Osteocyte (in vitro differentiated cells): ENCODE measurements at regions not wholly inside any gene's neighbourhood (a gene's known extent, or its start where the extent isn't known, plus 50 kb on each side); places are given as distances from the start of the nearest gene placed in this dataset.
A peak's percentile ranks its signal among the peaks of the same experiment; 100 is the strongest.

ENCODE experiments used
- DNase-seq: peaks from one replicate; pipeline ENCODE4 v3.0.0; 2021; ENCODE audit warnings: mixed read lengths; ENCODE audit not compliant: unreplicated experiment; ENCODE audit errors: extremely low spot score
- H3K27ac Mint-ChIP-seq: one replicate; pipeline ENCODE4 v1.8.0; 2021; ENCODE audit warnings: mild to moderate bottlenecking, mixed read lengths; ENCODE audit not compliant: unreplicated experiment
- H3K27me3 Mint-ChIP-seq: one replicate; pipeline ENCODE4 v1.8.0; 2021; ENCODE audit warnings: mixed read lengths; ENCODE audit not compliant: unreplicated experiment
- H3K36me3 Mint-ChIP-seq: one replicate; pipeline ENCODE4 v1.8.0; 2021; ENCODE audit warnings: mixed read lengths; ENCODE audit not compliant: unreplicated experiment
- H3K4me1 Mint-ChIP-seq: one replicate; pipeline ENCODE4 v1.8.0; 2021; ENCODE audit warnings: mixed read lengths; ENCODE audit not compliant: unreplicated experiment
- H3K4me3 Mint-ChIP-seq: one replicate; pipeline ENCODE4 v1.8.0; 2021; ENCODE audit warnings: mild to moderate bottlenecking, moderate library complexity, mixed read lengths; ENCODE audit not compliant: unreplicated experiment
- H3K9me3 Mint-ChIP-seq: one replicate; pipeline ENCODE4 v1.8.0; 2021; ENCODE audit warnings: mixed read lengths; ENCODE audit not compliant: unreplicated experiment
- CTCF ChIP-seq: fragments of 200-600 bp; sonication (generic); IDR thresholded peaks from 2 replicates; pipeline ENCODE4 v1.5.0; 2021; ENCODE audit warnings: antibody characterized with exemption, mild to moderate bottlenecking, moderate library complexity

- DNase-seq = no peak
- no peaks in the 10 kb centered on the region for H3K36me3 Mint-ChIP-seq
- TF ChIP-seq CTCF = no peak
Measured at GRCh38 chr9:18343784-18344183, 130.2 kb upstream of the ADAMTSL1 start.

GRCh38 chr9:18346745-18347144 lies 127.2 kb upstream of the ADAMTSL1 start:
- Mint-ChIP-seq H3K27ac (peak overlapping the region; percentile 48), H3K36me3 (no peaks in the 10 kb centered on the region), H3K27me3 (no peaks in the 10 kb centered on the region), H3K9me3 (no peaks in the 10 kb centered on the region), H3K4me3 (no peak overlapping the region), H3K4me1 (peaks cover 43% of the 10 kb centered on the region)
- no peak for DNase-seq
- no peak for TF ChIP-seq CTCF

More at GRCh38 chr9:18343784-18344183, 130.2 kb upstream of the ADAMTSL1 start:
- peaks cover 9% of the 10 kb centered on the region for H3K9me3 Mint-ChIP-seq
- H3K4me3 Mint-ChIP-seq = no peak overlapping the region
- H3K27ac Mint-ChIP-seq = no peak overlapping the region
- H3K27me3 Mint-ChIP-seq = no peaks in the 10 kb centered on the region
- peaks cover 34% of the 10 kb centered on the region for H3K4me1 Mint-ChIP-seq

GRCh38 chr9:18347386-18348082 lies 126.4 kb upstream of the ADAMTSL1 start:
- Mint-ChIP-seq H3K4me3 (no peak overlapping the region), H3K27ac (peak overlapping the region; percentile 84), H3K27me3 (no peaks in the 10 kb centered on the region), H3K4me1 (peaks cover 43% of the 10 kb centered on the region), H3K9me3 (no peaks in the 10 kb centered on the region), H3K36me3 (no peaks in the 10 kb centered on the region)
- DNase-seq = no peak
- TF ChIP-seq CTCF = no peak

- Mint-ChIP-seq H3K27me3 (no peaks in the 10 kb centered on the region), H3K4me3 (no peak overlapping the region), H3K4me1 (peaks cover 43% of the 10 kb centered on the region), H3K36me3 (no peaks in the 10 kb centered on the region), H3K9me3 (no peaks in the 10 kb centered on the region), H3K27ac (peak overlapping the region; percentile 84)
- no peak for DNase-seq
- no peak for TF ChIP-seq CTCF
Measured at GRCh38 chr9:18348083-18348475, 125.9 kb upstream of the ADAMTSL1 start.

GRCh38 chr9:18349530-18349929 lies 124.4 kb upstream of the ADAMTSL1 start:
- no peak overlapping the region for H3K27ac Mint-ChIP-seq
- peaks cover 40% of the 10 kb centered on the region for H3K4me1 Mint-ChIP-seq
- H3K9me3 Mint-ChIP-seq = no peaks in the 10 kb centered on the region

More at GRCh38 chr9:18349530-18349929, 124.4 kb upstream of the ADAMTSL1 start:
- DNase-seq = no peak
- no peaks in the 10 kb centered on the region for H3K36me3 Mint-ChIP-seq
- H3K4me3 Mint-ChIP-seq = no peak overlapping the region
- H3K27me3 Mint-ChIP-seq = no peaks in the 10 kb centered on the region
- TF ChIP-seq CTCF = no peak
